RCC 7860 (cell line): ENCODE measurements at regions not wholly inside any gene's neighbourhood (a gene's known extent, or its start where the extent isn't known, plus 50 kb on each side); places are given as distances from the start of the nearest gene placed in this dataset.

ENCODE experiments used
- DNase-seq: peaks from one replicate; pipeline ENCODE4 v3.0.0-alpha.2; 2015; ENCODE audit warnings: low spot score
- FAIRE-seq: peaks from 2 replicates; lab custom pipeline; 2012; peaks lifted over from hg19 to GRCh38; lab: Jason Lieb, UNC

- no peak for DNase-seq
- FAIRE-seq = no peak
Observed at GRCh38 chr9:99606296-99606695, 215.4 kb upstream of the NR4A3 start.

DNA sequence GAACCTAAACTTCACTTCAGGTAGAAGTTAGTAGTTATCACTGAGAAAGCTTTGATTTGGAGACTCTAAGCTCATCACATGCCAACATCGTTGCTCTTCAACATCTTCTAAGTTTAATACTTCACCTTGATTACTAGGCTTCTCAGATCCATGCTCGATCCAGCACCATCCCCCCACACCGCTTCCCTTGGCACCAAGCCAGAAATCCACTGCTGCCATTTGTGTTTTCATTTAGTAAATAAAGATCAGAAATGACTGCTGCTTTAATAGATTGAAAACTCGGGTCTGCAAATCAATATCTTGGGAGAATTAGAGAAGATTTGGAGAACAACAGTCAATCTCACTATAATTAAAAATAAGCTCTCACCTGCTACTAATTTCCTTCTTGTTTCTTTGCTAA, 214.7 kb upstream of the NR4A3 start:
- DNase-seq (no peak), FAIRE-seq (no peak)

DNA sequence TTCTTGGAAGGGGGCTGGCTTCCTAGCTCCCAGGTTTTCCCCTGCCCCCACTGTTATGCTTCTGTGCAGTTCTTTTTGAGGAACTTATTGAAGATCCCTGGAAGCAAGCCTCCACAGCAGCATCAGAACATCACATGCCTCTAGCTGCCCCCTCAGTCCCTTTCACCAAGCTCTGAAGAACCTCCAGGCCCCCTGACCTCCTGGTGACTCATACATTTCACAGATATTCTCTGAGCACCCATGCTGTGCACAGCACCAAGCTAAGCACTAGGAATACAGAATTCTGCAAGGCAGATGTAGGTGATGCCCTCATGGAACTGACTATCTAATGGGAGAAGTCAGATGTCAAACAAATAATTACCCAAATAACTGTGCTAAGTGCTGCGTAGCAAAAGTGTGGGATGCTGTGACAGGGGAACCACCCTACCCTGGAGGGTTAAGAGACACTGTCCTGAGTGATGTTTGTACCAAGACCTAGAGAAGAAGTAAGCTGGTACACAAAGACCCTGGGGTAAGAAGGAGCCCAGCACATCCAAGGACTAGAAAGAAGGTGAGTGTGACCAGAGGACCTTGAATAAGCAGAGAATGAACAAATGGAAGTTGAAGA, 213.7 kb upstream of the NR4A3 start:
- no peak for FAIRE-seq
- DNase-seq = no peak

DNA sequence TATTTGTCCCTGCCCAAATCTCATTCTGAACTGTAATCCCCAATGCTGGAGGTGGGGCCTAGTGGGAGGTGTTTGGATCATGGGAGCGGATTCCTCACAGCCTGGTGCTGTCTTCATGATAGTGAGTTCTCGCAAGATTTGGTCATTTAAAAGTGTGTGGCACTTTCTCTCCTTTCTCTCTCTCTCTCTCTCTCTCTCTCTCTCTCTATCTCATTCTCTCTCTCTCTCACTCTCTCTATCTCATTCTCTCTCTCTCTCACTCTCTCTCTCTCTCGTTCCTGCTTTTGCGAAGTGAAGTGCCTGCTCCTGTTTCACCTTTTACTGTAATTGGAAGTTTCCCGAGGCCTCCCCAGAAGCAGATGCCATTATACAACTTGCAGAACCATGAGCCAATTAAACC, 207.3 kb upstream of the NR4A3 start:
- DNase-seq (no peak), FAIRE-seq (no peak)

GRCh38 chr9:99621040-99621439, 200.6 kb upstream of the NR4A3 start:
- DNase-seq (no peak), FAIRE-seq (no peak)

GRCh38 chr9:99622679-99623078, 199.0 kb upstream of the NR4A3 start:
- FAIRE-seq (no peak), DNase-seq (no peak)

DNA sequence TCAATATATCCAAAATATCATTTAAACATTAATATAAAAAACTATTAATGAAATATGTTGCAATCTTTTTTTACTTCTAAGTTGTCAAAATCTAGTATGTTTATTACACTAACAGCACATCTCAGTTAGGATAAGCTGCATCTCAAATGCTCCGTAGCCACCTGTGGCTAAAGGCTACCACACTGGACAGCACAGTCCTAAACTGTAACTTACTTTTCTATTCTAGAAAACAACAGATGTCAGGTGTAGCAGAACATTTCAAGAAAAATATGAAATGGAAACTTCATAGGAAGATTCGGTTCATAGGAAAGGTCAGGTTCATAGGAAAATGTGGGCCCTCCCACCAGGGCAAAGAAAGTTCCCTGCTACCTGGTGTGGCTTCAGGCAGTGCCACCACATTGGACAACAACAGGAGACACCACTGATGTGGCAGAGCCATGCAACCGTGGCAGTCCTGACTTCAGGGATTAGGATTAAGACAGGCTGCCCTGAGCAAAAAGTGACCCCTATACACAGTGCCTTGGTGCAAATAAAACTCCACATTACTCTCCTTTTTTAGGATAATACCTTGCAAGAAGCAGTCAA, 197.8 kb upstream of the NR4A3 start:
- DNase-seq = no peak
- FAIRE-seq = no peak

DNA sequence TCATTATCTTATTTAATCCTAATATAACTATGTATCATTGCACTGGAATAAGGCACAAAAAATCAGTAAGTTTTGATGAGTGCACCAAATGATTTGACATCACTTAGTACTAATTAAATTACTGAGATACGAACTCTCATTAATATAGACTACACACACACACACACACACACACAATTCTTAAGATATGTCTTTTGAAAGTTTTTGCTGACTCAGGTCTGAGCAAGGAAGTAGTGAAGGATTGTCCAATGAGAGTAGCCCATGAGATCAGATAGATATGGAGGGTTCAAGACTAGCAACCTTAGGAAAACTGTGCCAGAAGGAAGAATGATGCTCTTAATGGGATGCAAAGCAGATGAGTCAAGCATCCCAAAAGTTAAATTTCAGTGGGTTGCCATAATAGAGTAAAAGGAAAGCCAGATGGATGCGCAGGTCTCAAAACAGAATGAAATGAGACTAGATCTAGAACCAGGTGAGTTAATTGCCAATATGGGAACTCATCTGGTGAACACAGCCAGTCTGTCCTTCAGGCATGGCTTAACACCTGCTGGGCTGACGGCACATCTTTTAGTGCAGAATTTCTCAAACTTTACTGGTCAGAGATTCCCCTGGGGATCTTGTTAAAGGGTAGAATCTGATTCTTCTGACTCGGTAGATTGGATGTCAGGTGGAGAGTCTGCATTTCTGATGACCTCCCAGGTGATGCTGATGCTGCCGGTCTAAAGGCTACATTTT, 197.0 kb upstream of the NR4A3 start:
- FAIRE-seq (no peak), DNase-seq (no peak)

DNA sequence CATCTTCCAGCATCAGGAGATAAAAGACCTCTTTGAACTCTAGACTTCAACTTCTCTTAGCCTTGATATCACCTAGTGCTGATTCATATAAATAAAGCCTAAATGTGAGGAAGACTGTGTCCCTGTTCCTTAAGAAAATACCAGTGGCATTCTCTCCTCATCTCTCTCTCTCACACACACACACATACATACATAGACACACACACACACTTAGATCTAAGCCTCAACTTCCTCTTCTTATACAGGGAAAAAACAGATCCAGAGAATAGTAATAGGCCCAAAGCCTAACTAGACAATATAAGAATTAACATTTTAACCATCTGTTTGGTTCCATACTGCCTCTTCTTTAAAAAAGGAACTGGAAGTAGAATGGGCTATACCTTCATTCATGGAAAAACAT, 195.3 kb upstream of the NR4A3 start:
- DNase-seq (no peak), FAIRE-seq (no peak)

DNA sequence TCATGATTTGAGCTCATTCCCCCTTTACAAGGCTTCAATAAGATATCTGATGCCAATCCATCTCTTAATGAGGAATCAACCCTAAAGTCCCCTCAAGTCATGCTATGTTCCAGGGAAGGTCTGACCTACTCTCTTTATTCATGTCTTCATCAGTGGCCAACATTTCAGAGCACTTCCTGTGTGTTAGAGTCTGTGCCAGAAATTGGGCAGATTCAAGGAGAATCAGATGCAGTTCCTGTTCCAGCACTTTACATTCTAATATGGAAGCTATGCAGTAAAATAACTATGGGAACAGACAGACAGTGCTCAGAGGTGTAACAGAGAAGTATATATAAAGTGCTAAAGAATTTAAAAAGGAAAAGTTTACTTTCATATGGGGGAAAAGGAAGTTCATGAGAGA, 193.4 kb upstream of the NR4A3 start:
- no peak for DNase-seq
- no peak for FAIRE-seq

- no peak for DNase-seq
- no peak for FAIRE-seq
Observed at GRCh38 chr9:99628849-99629620, 192.7 kb upstream of the NR4A3 start.

DNA sequence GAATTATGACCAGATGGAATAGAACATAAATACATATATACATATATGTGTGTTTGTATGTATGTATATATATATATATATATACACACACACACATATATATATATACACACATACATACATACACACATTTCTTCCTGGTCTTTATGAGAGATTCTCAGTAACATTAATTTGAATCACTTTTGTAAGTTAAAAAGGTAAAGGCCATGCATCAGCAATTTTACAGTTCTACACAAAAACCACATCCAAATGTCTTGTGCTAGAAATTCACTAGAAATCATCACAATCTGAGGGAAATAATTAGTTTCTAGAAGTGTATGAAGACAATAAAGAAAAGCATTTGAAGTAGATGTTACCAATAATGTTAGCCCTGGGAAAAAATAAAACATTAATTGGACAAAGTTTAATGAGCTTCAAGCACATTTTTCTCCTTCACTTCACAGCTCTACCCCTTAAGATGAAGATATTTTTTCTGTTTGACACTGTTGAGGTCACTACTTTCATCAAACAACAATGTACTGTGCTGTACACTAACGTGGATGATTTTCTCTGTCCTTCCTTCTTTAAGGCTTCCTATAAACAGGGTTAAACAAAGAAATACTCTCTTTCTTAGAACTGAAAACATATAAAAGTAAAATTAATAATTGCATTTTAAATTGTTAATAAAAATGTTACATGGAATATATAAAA, 189.2 kb upstream of the NR4A3 start:
- DNase-seq = no peak

DNA sequence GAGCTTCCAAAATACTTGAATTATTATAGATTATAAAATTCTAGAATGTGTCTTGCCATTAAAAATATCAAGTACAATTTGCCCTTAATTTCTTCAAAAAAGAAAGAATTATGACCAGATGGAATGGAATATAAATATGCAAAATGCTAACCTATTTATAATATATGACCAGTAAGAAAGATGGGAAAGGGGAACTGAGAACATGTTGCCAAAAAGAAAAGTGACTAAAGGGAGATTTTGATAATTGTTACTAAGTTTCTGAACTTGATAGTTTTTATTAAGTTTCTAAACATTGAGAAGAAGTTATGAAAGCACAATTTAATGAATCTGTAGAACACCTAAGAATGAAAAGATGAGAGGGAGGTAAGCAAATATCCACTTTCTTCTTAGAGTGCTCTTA, 188.4 kb upstream of the NR4A3 start:
- no peak for DNase-seq
- FAIRE-seq = no peak

More for the DNA sequence above, 189.2 kb upstream of the NR4A3 start:
- no peak for FAIRE-seq

- no peak for FAIRE-seq
- no peak for DNase-seq
Observed at GRCh38 chr9:99634186-99634585, 187.5 kb upstream of the NR4A3 start.

DNA sequence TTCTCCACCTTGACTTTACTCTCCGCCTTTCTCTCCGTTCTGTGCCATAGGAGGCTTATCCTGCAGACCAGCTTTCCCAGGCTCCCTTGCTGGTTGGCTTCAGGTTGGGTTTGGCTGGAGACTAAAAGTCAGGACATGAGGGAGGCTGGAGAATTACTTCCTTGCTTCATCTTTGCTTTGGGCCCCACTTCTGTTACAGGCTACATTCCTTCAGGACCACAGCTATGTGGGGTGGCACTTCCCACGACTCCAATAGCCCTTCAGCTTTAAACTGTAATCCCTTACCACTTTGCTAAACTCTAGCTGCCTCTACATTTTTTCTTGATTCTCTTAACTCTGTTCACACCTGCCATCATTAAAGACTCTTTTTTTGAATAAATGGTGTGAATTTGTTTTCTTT, 186.7 kb upstream of the NR4A3 start:
- DNase-seq (no peak), FAIRE-seq (no peak)

GRCh38 chr9:99637641-99638040, 184.0 kb upstream of the NR4A3 start:
- DNase-seq (no peak), FAIRE-seq (no peak)

DNA sequence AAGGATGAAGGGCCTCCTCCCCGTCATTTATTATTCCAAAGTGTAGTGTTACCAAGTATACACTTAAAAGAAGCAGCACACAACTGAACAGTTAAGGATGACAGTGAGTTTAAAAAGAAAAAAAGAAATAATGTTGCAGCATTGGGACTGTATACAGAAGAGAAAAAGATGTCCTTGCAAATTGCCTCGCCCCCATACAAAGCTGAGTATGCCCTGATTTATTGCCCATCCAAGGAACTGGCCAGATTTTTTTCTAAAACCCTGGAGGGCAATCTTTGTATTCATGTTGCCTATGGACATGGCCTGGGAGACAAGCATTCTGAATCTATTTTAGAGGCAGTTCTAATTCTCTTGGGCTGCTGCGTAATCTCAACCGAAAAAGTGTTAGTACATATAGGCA, 182.7 kb upstream of the NR4A3 start:
- FAIRE-seq = no peak

GRCh38 chr9:99647604-99648003, 174.1 kb upstream of the NR4A3 start:
- DNase-seq (no peak), FAIRE-seq (no peak)

More for the DNA sequence above, 182.7 kb upstream of the NR4A3 start:
- DNase-seq = no peak

GRCh38 chr9:99650187-99650874, 171.4 kb upstream of the NR4A3 start:
- no peak for DNase-seq
- FAIRE-seq = no peak

DNA sequence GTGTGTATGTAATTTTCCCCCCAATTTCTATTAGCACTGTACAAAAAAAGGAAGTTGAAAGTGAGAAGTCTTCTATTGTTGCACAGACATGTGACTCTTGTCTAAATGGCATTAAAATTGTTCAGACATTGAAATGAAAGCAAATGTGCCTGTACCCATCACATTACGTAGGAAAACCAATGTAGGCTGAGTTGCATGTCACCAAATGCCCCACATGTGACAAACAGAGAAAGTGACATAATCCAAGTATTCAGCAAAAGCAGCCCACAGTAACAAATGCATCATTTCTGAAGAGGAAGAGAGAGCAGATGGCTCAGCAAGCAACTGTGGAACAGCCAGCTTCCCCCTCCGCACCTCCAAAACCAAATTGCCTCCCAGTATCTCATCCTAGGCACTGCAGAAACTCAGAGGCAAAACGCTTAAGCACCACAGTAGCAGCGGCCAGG, 161.5 kb upstream of the NR4A3 start:
- DNase-seq (no peak), FAIRE-seq (no peak)
